Stomach (tissue), 8 donors: ENCODE measurements at regions not wholly inside any gene's neighbourhood (a gene's known extent, or its start where the extent isn't known, plus 50 kb on each side); places are given as distances from the start of the nearest gene placed in this dataset.
"Not testable (repeated sequence)": the region's sequence is repeated elsewhere in the genome, so short reads cannot be mapped to it uniquely, and the experiment has no call there.

Source experiments
- DNase-seq, 2 donors: peaks; one replicate each; pipeline versions ENCODE4 v3.0.0 to v3.0.0-alpha.2; 2013 to 2019
- H3K27ac ChIP-seq, 5 donors: fragments of 200-600 bp in 4 of 5; sonication (generic) in 4 of 5; one replicate each; pipeline ENCODE4 v1.5.1; 2013 to 2019; ENCODE audit warnings: mild to moderate bottlenecking in 1 of 5, moderate library complexity in 1 of 5
- H3K27me3 ChIP-seq, 3 donors: fragments of 200-600 bp; sonication (generic); one replicate each; pipeline ENCODE4 v1.5.1; 2017 to 2019; ENCODE audit warnings: mixed run types in 1 of 3
- H3K36me3 ChIP-seq, 4 donors: fragments of 200-600 bp; sonication (generic); 1 replicate in 3 of 4; 2 replicates in 1 of 4; pipeline ENCODE4 v1.5.1; 2016 to 2019
- H3K4me1 ChIP-seq, 4 donors: fragments of 200-600 bp; sonication (generic); one replicate each; pipeline ENCODE4 v1.5.1; 2016 to 2019
- H3K4me3 ChIP-seq, 4 donors: fragments of 200-600 bp; sonication (generic) in 3 of 4; one replicate each; pipeline ENCODE4 v1.5.1; 2016 to 2019; ENCODE audit warnings: mild to moderate bottlenecking in 1 of 4
- H3K9me3 ChIP-seq, 4 donors: fragments of 200-600 bp; sonication (generic); one replicate each; pipeline ENCODE4 v1.5.1; 2016 to 2019
- CTCF ChIP-seq, 7 experiments: fragments of 450-650 bp in 4 of 7; fragments of 200-600 bp in 3 of 7; sonication (generic) in 3 of 7; IDR thresholded peaks; one replicate each; pipeline ENCODE4 v1.5.1; 2016 to 2019; ENCODE audit warnings: antibody characterized with exemption in 7 of 7, control low read depth in 2 of 7, mild to moderate bottlenecking in 1 of 7
- EP300 ChIP-seq: sonication (generic); formaldehyde crosslinking; IDR thresholded peaks from one replicate; pipeline ENCODE4 v1.6.1; 2017; ENCODE audit warnings: antibody characterized with exemption
- POLR2A ChIP-seq, 4 donors: fragments of 450-650 bp; IDR thresholded peaks; one replicate each; pipeline ENCODE4 v1.6.1; 2016; ENCODE audit warnings: antibody characterized with exemption in 4 of 4, control low read depth in 2 of 4, mild to moderate bottlenecking in 1 of 4, moderate library complexity in 1 of 4
- POLR2AphosphoS5 ChIP-seq, 3 donors: sonication (generic); formaldehyde crosslinking; IDR thresholded peaks; one replicate each; pipeline ENCODE4 v1.6.1; 2016; ENCODE audit warnings: antibody characterized with exemption in 3 of 3
- WGBS, 5 donors: extraction: QIAGEN DNeasy Blood & Tissue Kit in 3 of 5; methylation state at CpG; one replicate each; pipeline versions ENCODE4 v1.1.5 to v1.1.7; 2013 to 2018; 5-methylcytosine and 5-hydroxymethylcytosine counted together
- intact Hi-C: fragments of 100-400 bp; cut with DNase I; formaldehyde crosslinking; loops from one replicate; pipeline ENCODE4 v1.15.1; 2023; ENCODE audit warnings: low total_unique reads
- donor health status: healthy with polysubstance abuse.
- donor health status: Bipolar disorder and iron deficiency.
- donor health status: healthy.

- H3K9me3 ChIP-seq: no peaks in the 10 kb centered on the region
- no peak overlapping the region for H3K27ac ChIP-seq
- H3K36me3 ChIP-seq: no peaks in the 10 kb centered on the region
- no peaks in the 10 kb centered on the region for H3K27me3 ChIP-seq
- no peaks in the 10 kb centered on the region for H3K4me1 ChIP-seq
- no peak for DNase-seq
- no peak for TF ChIP-seq POLR2A (IDR thresholded peaks at IDR 0.05)
- no peak for TF ChIP-seq EP300
- intact Hi-C loops: no loop called here
- H3K4me3 ChIP-seq: no peak overlapping the region
Observed at GRCh38 chr18:53850902-53851301, 373.6 kb downstream of the MBD2 start.

- Histone ChIP-seq H3K9me3 (no peaks in the 10 kb centered on the region), H3K36me3 (no peaks in the 10 kb centered on the region), H3K4me1 (no peaks in the 10 kb centered on the region), H3K4me3 (no peak overlapping the region), H3K27me3 (no peaks in the 10 kb centered on the region), H3K27ac (no peak overlapping the region)
- DNase-seq: no peak
- intact Hi-C loops: no loop called here
- WGBS, 5 donors: 81 to 97% (median 89%) methylated on average over 1 of the region's 1 CpG
- TF ChIP-seq EP300 (no peak), POLR2AphosphoS5 (IDR thresholded peaks at IDR 0.05) (no peak), POLR2A (IDR thresholded peaks at IDR 0.05) (no peak)
Observed at GRCh38 chr18:53843763-53844162, 380.7 kb downstream of the MBD2 start.

GRCh38 chr18:53843113-53843760, 381.2 kb downstream of the MBD2 start:
- H3K9me3 ChIP-seq: no peaks in the 10 kb centered on the region
- intact Hi-C loops: no loop called here
- no peak overlapping the region for H3K27ac ChIP-seq
- H3K27me3 ChIP-seq: no peaks in the 10 kb centered on the region
- TF ChIP-seq EP300: no peak
- no peaks in the 10 kb centered on the region for H3K36me3 ChIP-seq
- no peak for DNase-seq
- 86 to 92% (median 91%) methylated on average over 5 of the region's 5 CpGs for WGBS, 5 donors
- no peak overlapping the region for H3K4me3 ChIP-seq
- H3K4me1 ChIP-seq: no peaks in the 10 kb centered on the region

GRCh38 chr18:53838746-53839145, 385.7 kb downstream of the MBD2 start:
- intact Hi-C loops: no loop called here
- 27 to 46% (median 28%) methylated on average over 4 of the region's 4 CpGs for WGBS, 5 donors
- H3K27me3 ChIP-seq: no peaks in the 10 kb centered on the region
- TF ChIP-seq EP300 (no peak), CTCF (IDR thresholded peaks at IDR 0.05) (no peak), POLR2A (IDR thresholded peaks at IDR 0.05) (no peak), POLR2AphosphoS5 (IDR thresholded peaks at IDR 0.05) (no peak)
- H3K4me1 ChIP-seq: no peaks in the 10 kb centered on the region
- H3K27ac ChIP-seq: no peak overlapping the region
- H3K4me3 ChIP-seq: no peak overlapping the region
- no peak for DNase-seq
- no peaks in the 10 kb centered on the region for H3K36me3 ChIP-seq
- peaks cover 0 to 20% (median 10%) of the 10 kb centered on the region in 4 donors for H3K9me3 ChIP-seq

GRCh38 chr18:53821141-53821540, 403.3 kb downstream of the MBD2 start:
- H3K4me1 ChIP-seq, H3K27ac ChIP-seq, H3K4me3 ChIP-seq, intact Hi-C loops, H3K36me3 ChIP-seq, H3K9me3 ChIP-seq, H3K27me3 ChIP-seq: not testable (repeated sequence)
- peak in 1 of 2 donors; percentile 21 for DNase-seq
- 13 to 43% (median 19%) methylated on average over 1 of the region's 1 CpG for WGBS, 5 donors

GRCh38 chr18:53819671-53820070, 404.8 kb downstream of the MBD2 start:
- H3K27ac ChIP-seq: no peak overlapping the region
- no peaks in the 10 kb centered on the region for H3K27me3 ChIP-seq
- no peaks in the 10 kb centered on the region for H3K36me3 ChIP-seq
- 90 to 100% (median 96%) methylated on average over 1 of the region's 1 CpG for WGBS, 5 donors
- DNase-seq: no peak
- no peaks in the 10 kb centered on the region for H3K4me1 ChIP-seq
- H3K4me3 ChIP-seq: no peak overlapping the region
- TF ChIP-seq CTCF (IDR thresholded peaks at IDR 0.05) (no peak), POLR2AphosphoS5 (IDR thresholded peaks at IDR 0.05) (no peak), POLR2A (IDR thresholded peaks at IDR 0.05) (no peak), EP300 (no peak)
- intact Hi-C loops: no loop called here
- peaks cover 0 to 3% (median 0%) of the 10 kb centered on the region in 4 donors for H3K9me3 ChIP-seq
